ENCODE measurements at regions not wholly inside any gene's neighbourhood (a gene's known extent, or its start where the extent isn't known, plus 50 kb on each side); places are given as distances from the start of the nearest gene placed in this dataset.

DNA sequence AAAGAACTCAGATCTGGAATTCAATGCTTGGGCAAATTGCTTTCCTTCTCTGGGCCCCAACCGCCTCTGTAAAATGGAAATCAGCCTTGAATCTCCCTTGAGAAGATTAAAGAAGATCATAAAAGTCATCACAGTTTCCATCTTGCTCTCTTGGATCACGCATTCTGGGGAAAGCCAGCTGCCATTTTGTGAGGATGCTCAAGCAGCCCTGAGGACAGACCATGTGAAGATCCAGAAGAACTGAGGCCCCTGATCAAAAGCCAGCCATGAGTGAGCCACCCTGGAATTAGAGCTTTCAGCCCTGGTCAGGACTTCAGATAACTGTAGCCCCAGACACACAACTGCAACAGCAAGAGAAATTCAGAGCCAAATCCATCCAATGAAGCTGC, 229.3 kb downstream of the MN1 start:
- no peak for TF ChIP-seq POLR2A (IDR thresholded peaks at IDR 0.05)
- TF ChIP-seq, protein P1, sequence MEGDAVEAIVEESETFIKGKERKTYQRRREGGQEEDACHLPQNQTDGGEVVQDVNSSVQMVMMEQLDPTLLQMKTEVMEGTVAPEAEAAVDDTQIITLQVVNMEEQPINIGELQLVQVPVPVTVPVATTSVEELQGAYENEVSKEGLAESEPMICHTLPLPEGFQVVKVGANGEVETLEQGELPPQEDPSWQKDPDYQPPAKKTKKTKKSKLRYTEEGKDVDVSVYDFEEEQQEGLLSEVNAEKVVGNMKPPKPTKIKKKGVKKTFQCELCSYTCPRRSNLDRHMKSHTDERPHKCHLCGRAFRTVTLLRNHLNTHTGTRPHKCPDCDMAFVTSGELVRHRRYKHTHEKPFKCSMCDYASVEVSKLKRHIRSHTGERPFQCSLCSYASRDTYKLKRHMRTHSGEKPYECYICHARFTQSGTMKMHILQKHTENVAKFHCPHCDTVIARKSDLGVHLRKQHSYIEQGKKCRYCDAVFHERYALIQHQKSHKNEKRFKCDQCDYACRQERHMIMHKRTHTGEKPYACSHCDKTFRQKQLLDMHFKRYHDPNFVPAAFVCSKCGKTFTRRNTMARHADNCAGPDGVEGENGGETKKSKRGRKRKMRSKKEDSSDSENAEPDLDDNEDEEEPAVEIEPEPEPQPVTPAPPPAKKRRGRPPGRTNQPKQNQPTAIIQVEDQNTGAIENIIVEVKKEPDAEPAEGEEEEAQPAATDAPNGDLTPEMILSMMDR (IDR thresholded peaks at IDR 0.05), result no peak
- no peak for TF ChIP-seq POLR2AphosphoS5 (IDR thresholded peaks at IDR 0.05)
- TF ChIP-seq EP300 (IDR thresholded peaks at IDR 0.05), result no peak

All from suprapubic skin (tissue), 4 donors.